Neural progenitor cell (in vitro differentiated cells): ENCODE measurements at regions not wholly inside any gene's neighbourhood (a gene's known extent, or its start where the extent isn't known, plus 50 kb on each side); places are given as distances from the start of the nearest gene placed in this dataset.

Experiments
- DNase-seq: peaks from one replicate; pipeline ENCODE4 v3.0.0-alpha.2; 2016; ENCODE audit warnings: low spot score
- H2AFZ ChIP-seq: fragments of 200-600 bp; sonication (generic); replicated peaks from 2 replicates; pipeline ENCODE4 v1.6.1; 2016; ENCODE audit warnings: antibody characterized with exemption
- H3F3A ChIP-seq: fragments of 200-600 bp; sonication (generic); 2 replicates; pipeline ENCODE4 v1.6.1; 2016; ENCODE audit warnings: antibody characterized with exemption, low read depth
- H3K27ac ChIP-seq: fragments of 200-600 bp; sonication (generic); 2 replicates; pipeline ENCODE4 v1.5.1; 2016; ENCODE audit warnings: mild to moderate bottlenecking
- H3K27me3 ChIP-seq: fragments of 200-600 bp; sonication (generic); 2 replicates; pipeline ENCODE4 v1.6.1; 2016; ENCODE audit warnings: mild to moderate bottlenecking, moderate library complexity
- H3K36me3 ChIP-seq: fragments of 200-600 bp; sonication (generic); 2 replicates; pipeline ENCODE4 v1.5.1; 2016
- H3K4me1 ChIP-seq: fragments of 200-600 bp; sonication (generic); 2 replicates; pipeline ENCODE4 v1.6.1; 2016; ENCODE audit warnings: mixed run types
- H3K4me2 ChIP-seq: fragments of 200-600 bp; sonication (generic); 2 replicates; pipeline ENCODE4 v1.6.1; 2016
- H3K4me3 ChIP-seq: fragments of 200-600 bp; sonication (generic); 2 replicates; pipeline ENCODE4 v1.5.1; 2016
- H3K79me2 ChIP-seq: fragments of 200-600 bp; sonication (generic); 2 replicates; pipeline ENCODE4 v1.6.1; 2016; ENCODE audit warnings: low read depth
- H3K9ac ChIP-seq: fragments of 200-600 bp; sonication (generic); 2 replicates; pipeline ENCODE4 v1.6.1; 2016
- H3K9me3 ChIP-seq: fragments of 200-600 bp; sonication (generic); 2 replicates; pipeline ENCODE4 v1.5.1; 2016; ENCODE audit warnings: low read depth
- H4K20me1 ChIP-seq: fragments of 200-600 bp; sonication (generic); 2 replicates; pipeline ENCODE4 v1.6.1; 2016; ENCODE audit warnings: low read depth
- H3K27ac Mint-ChIP-seq: 3 replicates; pipeline ENCODE4 v1.8.0; 2021; ENCODE audit warnings: mixed read lengths
- H3K27me3 Mint-ChIP-seq: 2 replicates; pipeline ENCODE4 v1.8.0; 2022; ENCODE audit warnings: low read depth, mild to moderate bottlenecking, inconsistent platforms, moderate library complexity, mixed read lengths; ENCODE audit not compliant: insufficient read depth
- H3K36me3 Mint-ChIP-seq: 3 replicates; pipeline ENCODE4 v1.8.0; 2021; ENCODE audit warnings: mixed read lengths
- H3K4me1 Mint-ChIP-seq: 3 replicates; pipeline ENCODE4 v1.8.0; 2021; ENCODE audit warnings: mixed read lengths
- H3K4me3 Mint-ChIP-seq: 3 replicates; pipeline ENCODE4 v1.8.0; 2021; ENCODE audit warnings: mild to moderate bottlenecking, moderate library complexity, mixed read lengths
- H3K9me3 Mint-ChIP-seq: 3 replicates; pipeline ENCODE4 v1.8.0; 2020; ENCODE audit warnings: mixed read lengths
- CTCF ChIP-seq: fragments of 200-600 bp; sonication (generic); IDR thresholded peaks from 2 replicates; pipeline ENCODE4 v1.5.1; 2017; ENCODE audit warnings: antibody characterized with exemption, mild to moderate bottlenecking
- EZH2 ChIP-seq: fragments of 200-600 bp; sonication (generic); IDR thresholded peaks from 2 replicates; pipeline ENCODE4 v1.6.1; 2017; ENCODE audit warnings: antibody characterized with exemption, mild to moderate bottlenecking, moderate library complexity
- EZH2phosphoT487 ChIP-seq: fragments of 200-600 bp; sonication (generic); IDR thresholded peaks from 2 replicates; pipeline ENCODE4 v1.6.1; 2017; ENCODE audit warnings: antibody characterized with exemption

GRCh38 chr7:67525588-67525987, 529.0 kb downstream of the TYW1 start:
- no peak overlapping the region for H3K4me2 ChIP-seq
- DNase-seq, result no peak
- no peaks in the 10 kb centered on the region for H3K9me3 ChIP-seq
- H3K27me3 Mint-ChIP-seq, result peaks cover 11% of the 10 kb centered on the region
- no peak overlapping the region for H3K27ac ChIP-seq
- no peak overlapping the region for H2AFZ ChIP-seq
- no peaks in the 10 kb centered on the region for H3K79me2 ChIP-seq
- no peaks in the 10 kb centered on the region for H3K4me1 ChIP-seq
- no peaks in the 10 kb centered on the region for H4K20me1 ChIP-seq
- no peaks in the 10 kb centered on the region for H3K36me3 Mint-ChIP-seq
- H3K4me3 ChIP-seq, result no peak overlapping the region
- H3K36me3 ChIP-seq, result no peaks in the 10 kb centered on the region
- no peak overlapping the region for H3K4me3 Mint-ChIP-seq
- H3K9ac ChIP-seq, result no peak overlapping the region
- TF ChIP-seq CTCF (no peak), EZH2 (no peak), EZH2phosphoT487 (no peak)
- H3K27me3 ChIP-seq, result no peaks in the 10 kb centered on the region
- no peak overlapping the region for H3K27ac Mint-ChIP-seq
- peaks cover 12% of the 10 kb centered on the region for H3F3A ChIP-seq
- peaks cover 23% of the 10 kb centered on the region for H3K4me1 Mint-ChIP-seq
- H3K9me3 Mint-ChIP-seq, result peaks cover 19% of the 10 kb centered on the region

GRCh38 chr7:67535241-67535989, 538.8 kb downstream of the TYW1 start:
- H3K27me3 Mint-ChIP-seq, result peaks cover 2% of the 10 kb centered on the region
- H3K4me3 ChIP-seq, result no peak overlapping the region
- no peaks in the 10 kb centered on the region for H3K36me3 Mint-ChIP-seq

GRCh38 chr7:67542916-67543315, 546.3 kb downstream of the TYW1 start:
- H3K27me3 ChIP-seq, result no peaks in the 10 kb centered on the region
- Mint-ChIP-seq H3K27ac (no peak overlapping the region), H3K9me3 (no peaks in the 10 kb centered on the region), H3K4me1 (no peaks in the 10 kb centered on the region), H3K27me3 (no peaks in the 10 kb centered on the region), H3K36me3 (no peaks in the 10 kb centered on the region), H3K4me3 (no peak overlapping the region)
- H3K36me3 ChIP-seq, result no peaks in the 10 kb centered on the region
- TF ChIP-seq EZH2, result no peak
- TF ChIP-seq EZH2phosphoT487, result no peak
- TF ChIP-seq CTCF, result no peak
- H3K4me1 ChIP-seq, result no peaks in the 10 kb centered on the region
- no peak overlapping the region for H3K4me3 ChIP-seq
- H3K79me2 ChIP-seq, result no peaks in the 10 kb centered on the region
- H2AFZ ChIP-seq, result no peak overlapping the region
- no peak overlapping the region for H3K9ac ChIP-seq
- no peak overlapping the region for H3K27ac ChIP-seq
- DNase-seq, result no peak
- H3K9me3 ChIP-seq, result no peaks in the 10 kb centered on the region
- H3K4me2 ChIP-seq, result no peak overlapping the region
- H3F3A ChIP-seq, result no peaks in the 10 kb centered on the region
- H4K20me1 ChIP-seq, result no peaks in the 10 kb centered on the region

More at GRCh38 chr7:67535241-67535989, 538.8 kb downstream of the TYW1 start:
- peaks cover 11% of the 10 kb centered on the region for H3K9me3 Mint-ChIP-seq
- H3K4me1 Mint-ChIP-seq, result no peaks in the 10 kb centered on the region
- Histone ChIP-seq H3K27me3 (no peaks in the 10 kb centered on the region), H3F3A (no peaks in the 10 kb centered on the region), H3K9ac (no peak overlapping the region), H4K20me1 (no peaks in the 10 kb centered on the region), H3K4me2 (no peak overlapping the region), H3K79me2 (no peaks in the 10 kb centered on the region), H3K27ac (no peak overlapping the region), H2AFZ (no peak overlapping the region), H3K9me3 (no peaks in the 10 kb centered on the region), H3K36me3 (no peaks in the 10 kb centered on the region), H3K4me1 (no peaks in the 10 kb centered on the region)
- no peak for DNase-seq
- TF ChIP-seq CTCF (no peak), EZH2phosphoT487 (no peak), EZH2 (no peak)
- no peak overlapping the region for H3K27ac Mint-ChIP-seq
- H3K4me3 Mint-ChIP-seq, result no peak overlapping the region
